ENCODE measurements at regions not wholly inside any gene's neighbourhood (a gene's known extent, or its start where the extent isn't known, plus 50 kb on each side); places are given as distances from the start of the nearest gene placed in this dataset.

DNA sequence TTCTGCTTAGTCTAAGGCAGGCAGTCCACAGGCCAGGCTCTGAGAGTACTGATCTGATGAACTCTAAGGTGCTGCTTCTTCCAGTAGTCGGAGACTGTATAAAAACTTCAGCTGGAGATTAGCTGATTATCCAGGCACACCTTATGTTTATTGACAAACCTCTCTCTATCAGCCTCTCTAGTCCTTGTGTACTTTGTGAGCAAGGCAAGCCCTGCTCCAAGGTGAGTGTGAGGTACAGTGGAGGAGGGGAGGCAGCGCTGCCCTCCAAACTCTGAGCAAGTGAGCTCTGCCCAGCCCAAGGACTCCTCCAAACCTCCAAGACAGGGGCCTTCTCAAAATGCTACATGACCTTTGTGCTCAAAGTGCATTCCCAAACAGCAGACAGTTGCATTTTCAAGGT is 95.9 kb upstream of the CDKN3 start:
- peaks cover 17% of the 10 kb centered on the region for H3K9me3 Mint-ChIP-seq
- H3K27me3 Mint-ChIP-seq, result peaks cover 35% of the 10 kb centered on the region
- H3K4me3 Mint-ChIP-seq, result no peak overlapping the region
- peaks cover 31% of the 10 kb centered on the region for H3K4me1 Mint-ChIP-seq (ENCODE audit: unreplicated experiment)
- H3K27ac Mint-ChIP-seq, result no peak overlapping the region
- TF ChIP-seq, protein P1, sequence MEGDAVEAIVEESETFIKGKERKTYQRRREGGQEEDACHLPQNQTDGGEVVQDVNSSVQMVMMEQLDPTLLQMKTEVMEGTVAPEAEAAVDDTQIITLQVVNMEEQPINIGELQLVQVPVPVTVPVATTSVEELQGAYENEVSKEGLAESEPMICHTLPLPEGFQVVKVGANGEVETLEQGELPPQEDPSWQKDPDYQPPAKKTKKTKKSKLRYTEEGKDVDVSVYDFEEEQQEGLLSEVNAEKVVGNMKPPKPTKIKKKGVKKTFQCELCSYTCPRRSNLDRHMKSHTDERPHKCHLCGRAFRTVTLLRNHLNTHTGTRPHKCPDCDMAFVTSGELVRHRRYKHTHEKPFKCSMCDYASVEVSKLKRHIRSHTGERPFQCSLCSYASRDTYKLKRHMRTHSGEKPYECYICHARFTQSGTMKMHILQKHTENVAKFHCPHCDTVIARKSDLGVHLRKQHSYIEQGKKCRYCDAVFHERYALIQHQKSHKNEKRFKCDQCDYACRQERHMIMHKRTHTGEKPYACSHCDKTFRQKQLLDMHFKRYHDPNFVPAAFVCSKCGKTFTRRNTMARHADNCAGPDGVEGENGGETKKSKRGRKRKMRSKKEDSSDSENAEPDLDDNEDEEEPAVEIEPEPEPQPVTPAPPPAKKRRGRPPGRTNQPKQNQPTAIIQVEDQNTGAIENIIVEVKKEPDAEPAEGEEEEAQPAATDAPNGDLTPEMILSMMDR (conservative IDR thresholded peaks at IDR 0.05), result no peak
- no peak for DNase-seq (ENCODE audit: extremely low spot score, unreplicated experiment)
- peaks cover 1% of the 10 kb centered on the region for H3K36me3 Mint-ChIP-seq

DNA sequence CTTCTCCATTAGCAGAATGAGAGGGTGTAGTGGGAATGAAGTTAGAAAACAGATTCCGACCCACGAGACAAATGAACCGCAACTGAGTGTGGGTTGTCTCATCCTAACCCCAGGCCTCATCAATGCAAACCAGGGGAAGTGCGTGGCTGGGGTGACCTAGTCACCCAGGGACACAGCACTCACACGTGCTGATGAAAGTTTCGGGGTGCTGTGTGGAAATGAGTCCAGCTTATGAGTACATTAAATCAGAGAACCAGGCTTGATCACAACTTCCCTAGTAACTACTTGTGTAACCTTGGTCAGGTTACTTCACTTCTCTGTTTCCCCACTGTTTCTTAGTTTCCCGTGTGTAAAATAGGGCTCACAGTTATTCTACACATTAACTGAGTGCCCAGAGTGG is 95.4 kb upstream of the CDKN3 start:
- Mint-ChIP-seq H3K27me3 (peaks cover 37% of the 10 kb centered on the region), H3K4me1 (ENCODE audit: unreplicated experiment) (peaks cover 29% of the 10 kb centered on the region), H3K36me3 (no peaks in the 10 kb centered on the region), H3K4me3 (no peak overlapping the region), H3K9me3 (peaks cover 15% of the 10 kb centered on the region), H3K27ac (no peak overlapping the region)
- DNase-seq (ENCODE audit: extremely low spot score, unreplicated experiment), result no peak
- TF ChIP-seq, protein P1 (conservative IDR thresholded peaks at IDR 0.05), result no peak

DNA sequence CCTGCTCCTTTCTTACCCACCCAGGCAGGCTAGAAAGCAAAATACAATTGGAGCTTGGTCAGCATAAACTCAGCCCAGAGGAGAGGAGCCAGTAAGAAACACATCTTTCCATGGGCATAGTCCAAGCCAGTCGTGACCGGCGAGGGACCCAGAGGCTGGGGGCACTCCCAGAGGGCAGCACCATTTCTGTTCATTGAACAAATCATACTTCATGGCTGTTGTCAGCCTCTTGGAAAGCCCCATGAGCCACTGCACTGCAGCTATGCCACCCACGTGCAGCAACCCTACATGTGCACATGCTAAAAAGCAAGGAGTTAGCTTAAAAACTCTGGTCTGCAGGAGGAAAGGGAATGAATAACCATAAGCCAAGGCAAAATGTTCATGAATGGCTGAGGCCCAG is 90.0 kb upstream of the CDKN3 start:
- Mint-ChIP-seq H3K27ac (no peak overlapping the region), H3K4me3 (no peak overlapping the region), H3K27me3 (peaks cover 25% of the 10 kb centered on the region), H3K9me3 (peaks cover 17% of the 10 kb centered on the region), H3K4me1 (ENCODE audit: unreplicated experiment) (peaks cover 5% of the 10 kb centered on the region), H3K36me3 (no peaks in the 10 kb centered on the region)
- TF ChIP-seq, protein P1 (conservative IDR thresholded peaks at IDR 0.05), result no peak
- no peak for DNase-seq (ENCODE audit: extremely low spot score, unreplicated experiment)

DNA sequence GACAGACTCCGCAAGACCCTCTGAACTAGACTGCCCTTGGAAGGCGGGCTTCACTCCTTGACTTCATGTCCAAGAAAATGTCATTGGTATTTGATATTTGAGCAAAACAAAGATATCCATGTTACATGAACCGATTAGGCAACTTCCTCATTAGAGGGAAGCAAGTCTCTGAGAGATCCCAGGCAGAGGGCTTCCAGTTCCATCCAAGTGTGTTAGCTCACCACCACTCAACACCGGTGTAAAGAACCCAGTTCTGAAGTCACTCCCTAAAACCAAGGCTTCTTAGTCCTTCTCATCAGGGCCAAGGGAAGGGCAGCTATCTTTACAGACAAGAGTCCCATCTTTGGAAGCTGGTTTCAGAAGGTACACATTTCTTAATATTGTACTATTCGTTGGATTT is 87.2 kb upstream of the CDKN3 start:
- H3K27ac Mint-ChIP-seq, result no peak overlapping the region
- TF ChIP-seq, protein P1 (conservative IDR thresholded peaks at IDR 0.05), result no peak
- no peak overlapping the region for H3K4me3 Mint-ChIP-seq
- peaks cover 17% of the 10 kb centered on the region for H3K4me1 Mint-ChIP-seq (ENCODE audit: unreplicated experiment)
- peaks cover 17% of the 10 kb centered on the region for H3K9me3 Mint-ChIP-seq
- no peak for DNase-seq (ENCODE audit: extremely low spot score, unreplicated experiment)
- H3K27me3 Mint-ChIP-seq, result peaks cover 19% of the 10 kb centered on the region
- no peaks in the 10 kb centered on the region for H3K36me3 Mint-ChIP-seq

DNA sequence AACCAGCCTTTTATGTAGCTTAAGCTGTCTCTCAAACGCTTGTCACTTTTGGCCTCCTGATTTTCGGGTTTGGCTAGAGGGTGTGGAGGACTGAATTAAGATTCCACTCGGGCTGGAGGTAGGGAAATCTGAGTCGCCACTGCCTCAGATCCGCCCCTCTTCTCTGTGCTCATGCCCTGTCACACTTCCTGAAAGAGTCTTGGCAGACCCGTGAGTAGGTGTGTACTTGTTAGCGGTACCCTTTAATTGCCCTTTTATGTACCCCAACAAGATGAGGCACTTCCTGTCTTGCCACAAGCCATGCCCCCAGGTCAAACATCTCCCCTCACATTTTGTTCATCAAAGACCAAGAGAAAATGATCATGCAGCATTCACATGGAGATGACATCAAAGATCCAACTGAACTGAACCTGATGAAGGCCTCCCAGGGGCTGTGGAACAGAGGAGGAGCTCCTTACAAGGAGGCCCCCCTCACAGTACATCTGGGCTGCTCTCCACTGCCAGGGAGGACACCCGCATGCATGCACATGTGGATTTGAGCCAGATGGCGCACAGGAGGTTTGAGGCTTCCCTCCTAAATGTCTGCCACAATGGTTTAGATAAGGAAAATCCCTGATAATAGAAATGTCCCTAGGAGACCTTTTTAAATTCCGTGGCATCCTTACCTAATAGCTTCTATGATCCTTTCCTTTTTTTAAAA is 86.5 kb upstream of the CDKN3 start:
- Mint-ChIP-seq H3K27me3 (peaks cover 12% of the 10 kb centered on the region), H3K27ac (no peak overlapping the region), H3K36me3 (no peaks in the 10 kb centered on the region), H3K9me3 (peaks cover 10% of the 10 kb centered on the region), H3K4me1 (ENCODE audit: unreplicated experiment) (peaks cover 22% of the 10 kb centered on the region), H3K4me3 (no peak overlapping the region)
- no peak for DNase-seq (ENCODE audit: extremely low spot score, unreplicated experiment)
- TF ChIP-seq, protein P1 (conservative IDR thresholded peaks at IDR 0.05), result no peak
